ENCODE measurements at regions not wholly inside any gene's neighbourhood (a gene's known extent, or its start where the extent isn't known, plus 50 kb on each side); places are given as distances from the start of the nearest gene placed in this dataset.

DNA sequence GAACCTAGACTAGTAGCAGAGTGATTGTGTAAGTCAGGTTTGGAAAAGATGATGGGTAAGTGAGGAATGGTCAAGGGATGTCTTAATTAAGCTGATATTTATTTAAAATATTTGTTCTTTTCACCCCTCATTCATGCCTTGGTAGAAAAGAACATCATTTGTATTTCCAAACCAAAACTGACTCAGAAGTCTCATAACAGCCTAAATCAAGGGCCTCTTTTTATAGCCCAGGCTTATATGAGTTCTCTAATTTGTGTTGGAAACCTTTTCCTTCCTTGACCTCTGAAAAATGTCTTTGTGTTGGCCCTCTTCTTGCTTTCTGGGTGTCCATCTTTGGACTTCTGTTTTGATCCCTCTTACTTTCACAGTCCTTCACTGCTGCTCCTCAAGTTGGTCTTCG is 1428.2 kb downstream of the MRPL39 start:
- H4K8ac ChIP-seq (ENCODE audit: low read depth, low read length): no peak overlapping the region
- H2BK5ac ChIP-seq (ENCODE audit: low read length): no peak overlapping the region
- H3K79me2 ChIP-seq (ENCODE audit: control insufficient read depth, insufficient read depth, low read length): no peaks in the 10 kb centered on the region
- no peak overlapping the region for H3K27ac ChIP-seq (ENCODE audit: low read depth, low read length)
- H3K4me2 ChIP-seq (ENCODE audit: low read length): no peak overlapping the region
- H3K27me3 ChIP-seq (ENCODE audit: insufficient read depth, low read length, poor library complexity): no peaks in the 10 kb centered on the region
- no peak overlapping the region for H3K23ac ChIP-seq (ENCODE audit: low read length)
- H3K56ac ChIP-seq (ENCODE audit: low read length): no peak overlapping the region
- H3K79me1 ChIP-seq (ENCODE audit: low read length): no peaks in the 10 kb centered on the region
- no peaks in the 10 kb centered on the region for H3K36me3 ChIP-seq (ENCODE audit: control insufficient read depth, insufficient read depth, low read length)
- no peak overlapping the region for H2BK120ac ChIP-seq (ENCODE audit: low read depth, low read length)
- H4K5ac ChIP-seq (ENCODE audit: low read length): no peak overlapping the region
- WGBS (ENCODE audit: extremely low coverage, insufficient coverage, low lambda C conversion rate): no CpG with 5 or more reads among the region's 1 CpG
- H3K9ac ChIP-seq (ENCODE audit: low read length): no peak overlapping the region
- no peak overlapping the region for H2AK5ac ChIP-seq (ENCODE audit: low read length)
- no peak overlapping the region for H2BK15ac ChIP-seq (replicated peaks; ENCODE audit: low read depth)
- no peak overlapping the region for H3K4me3 ChIP-seq (ENCODE audit: low read length)
- no peaks in the 10 kb centered on the region for H3K4me1 ChIP-seq (ENCODE audit: control insufficient read depth, low read depth, low read length)
- H3K18ac ChIP-seq (ENCODE audit: low read length): no peak overlapping the region
- DNase-seq: no peak
- no peak overlapping the region for H3K4ac ChIP-seq (ENCODE audit: low read depth, low read length)

GRCh38 chr21:24175106-24175505 is 1432.2 kb downstream of the MRPL39 start:
- Histone ChIP-seq H2BK5ac (ENCODE audit: low read length) (no peak overlapping the region), H3K9ac (ENCODE audit: low read length) (no peak overlapping the region), H3K4me1 (ENCODE audit: control insufficient read depth, low read depth, low read length) (no peaks in the 10 kb centered on the region), H2BK15ac (replicated peaks; ENCODE audit: low read depth) (no peak overlapping the region), H3K23ac (ENCODE audit: low read length) (no peak overlapping the region), H3K56ac (ENCODE audit: low read length) (no peak overlapping the region), H3K27ac (ENCODE audit: low read depth, low read length) (no peak overlapping the region), H2AK5ac (ENCODE audit: low read length) (no peak overlapping the region), H3K79me2 (ENCODE audit: control insufficient read depth, insufficient read depth, low read length) (no peaks in the 10 kb centered on the region), H2BK120ac (ENCODE audit: low read depth, low read length) (no peak overlapping the region), H4K5ac (ENCODE audit: low read length) (no peak overlapping the region), H3K4me3 (ENCODE audit: low read length) (no peak overlapping the region), H3K4me2 (ENCODE audit: low read length) (no peak overlapping the region), H3K4ac (ENCODE audit: low read depth, low read length) (no peak overlapping the region), H4K8ac (ENCODE audit: low read depth, low read length) (no peak overlapping the region), H3K36me3 (ENCODE audit: control insufficient read depth, insufficient read depth, low read length) (no peaks in the 10 kb centered on the region), H3K79me1 (ENCODE audit: low read length) (no peaks in the 10 kb centered on the region), H3K27me3 (ENCODE audit: insufficient read depth, low read length, poor library complexity) (no peaks in the 10 kb centered on the region), H3K18ac (ENCODE audit: low read length) (no peak overlapping the region)
- DNase-seq: no peak
- no CpG with 5 or more reads among the region's 1 CpG for WGBS (ENCODE audit: extremely low coverage, insufficient coverage, low lambda C conversion rate)

DNA sequence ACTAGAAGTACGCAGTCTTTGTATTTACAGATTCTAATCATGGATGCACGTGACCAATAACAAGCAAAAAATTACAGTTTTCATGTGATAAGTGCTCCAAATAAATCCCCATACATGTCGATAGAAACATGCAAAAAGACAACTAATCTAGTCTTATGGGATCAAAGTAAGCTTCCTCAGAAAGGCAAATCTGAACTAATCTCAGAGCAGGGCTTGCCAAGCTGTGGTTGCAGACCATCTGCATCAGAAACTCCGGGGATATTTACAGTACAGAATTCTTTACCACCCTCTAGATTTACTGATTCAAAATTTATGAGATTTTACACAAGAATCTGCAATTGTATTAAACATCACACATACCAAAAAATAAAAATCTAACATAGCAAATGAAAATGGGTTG is 1435.5 kb downstream of the MRPL39 start:
- Histone ChIP-seq H3K4me1 (ENCODE audit: control insufficient read depth, low read depth, low read length) (no peaks in the 10 kb centered on the region), H2BK120ac (ENCODE audit: low read depth, low read length) (no peak overlapping the region)
- WGBS (ENCODE audit: extremely low coverage, insufficient coverage, low lambda C conversion rate): no CpG with 5 or more reads among the region's 4 CpGs

GRCh38 chr21:24163539-24163938 is 1443.7 kb downstream of the MRPL39 start:
- no peaks in the 10 kb centered on the region for H3K4me1 ChIP-seq (ENCODE audit: control insufficient read depth, low read depth, low read length)
- H2BK15ac ChIP-seq (replicated peaks; ENCODE audit: low read depth): no peak overlapping the region
- H2AK5ac ChIP-seq (ENCODE audit: low read length): no peak overlapping the region
- no peaks in the 10 kb centered on the region for H3K36me3 ChIP-seq (ENCODE audit: control insufficient read depth, insufficient read depth, low read length)
- no peak for DNase-seq
- no peak overlapping the region for H3K18ac ChIP-seq (ENCODE audit: low read length)
- H3K9ac ChIP-seq (ENCODE audit: low read length): no peak overlapping the region
- no peak overlapping the region for H4K8ac ChIP-seq (ENCODE audit: low read depth, low read length)
- H3K27ac ChIP-seq (ENCODE audit: low read depth, low read length): no peak overlapping the region
- H3K4me2 ChIP-seq (ENCODE audit: low read length): no peak overlapping the region
- H4K5ac ChIP-seq (ENCODE audit: low read length): no peak overlapping the region
- H3K79me2 ChIP-seq (ENCODE audit: control insufficient read depth, insufficient read depth, low read length): no peaks in the 10 kb centered on the region
- H3K4me3 ChIP-seq (ENCODE audit: low read length): no peak overlapping the region
- no CpG with 5 or more reads among the region's 8 CpGs for WGBS (ENCODE audit: extremely low coverage, insufficient coverage, low lambda C conversion rate)
- no peaks in the 10 kb centered on the region for H3K27me3 ChIP-seq (ENCODE audit: insufficient read depth, low read length, poor library complexity)
- H3K79me1 ChIP-seq (ENCODE audit: low read length): no peaks in the 10 kb centered on the region
- H3K56ac ChIP-seq (ENCODE audit: low read length): no peak overlapping the region
- no peak overlapping the region for H2BK120ac ChIP-seq (ENCODE audit: low read depth, low read length)
- H3K23ac ChIP-seq (ENCODE audit: low read length): no peak overlapping the region
- no peak overlapping the region for H2BK5ac ChIP-seq (ENCODE audit: low read length)
- H3K4ac ChIP-seq (ENCODE audit: low read depth, low read length): no peak overlapping the region

More for the DNA sequence above, 1435.5 kb downstream of the MRPL39 start:
- H3K18ac ChIP-seq (ENCODE audit: low read length): no peak overlapping the region
- no peak overlapping the region for H2AK5ac ChIP-seq (ENCODE audit: low read length)
- no peak overlapping the region for H3K4me3 ChIP-seq (ENCODE audit: low read length)
- H3K79me2 ChIP-seq (ENCODE audit: control insufficient read depth, insufficient read depth, low read length): no peaks in the 10 kb centered on the region
- DNase-seq: no peak
- H3K79me1 ChIP-seq (ENCODE audit: low read length): no peaks in the 10 kb centered on the region
- no peak overlapping the region for H3K23ac ChIP-seq (ENCODE audit: low read length)
- H4K5ac ChIP-seq (ENCODE audit: low read length): no peak overlapping the region
- no peak overlapping the region for H3K4ac ChIP-seq (ENCODE audit: low read depth, low read length)
- no peak overlapping the region for H2BK15ac ChIP-seq (replicated peaks; ENCODE audit: low read depth)
- no peaks in the 10 kb centered on the region for H3K27me3 ChIP-seq (ENCODE audit: insufficient read depth, low read length, poor library complexity)
- H3K9ac ChIP-seq (ENCODE audit: low read length): no peak overlapping the region
- H3K56ac ChIP-seq (ENCODE audit: low read length): no peak overlapping the region
- no peaks in the 10 kb centered on the region for H3K36me3 ChIP-seq (ENCODE audit: control insufficient read depth, insufficient read depth, low read length)
- no peak overlapping the region for H3K27ac ChIP-seq (ENCODE audit: low read depth, low read length)
- no peak overlapping the region for H4K8ac ChIP-seq (ENCODE audit: low read depth, low read length)
- no peak overlapping the region for H2BK5ac ChIP-seq (ENCODE audit: low read length)
- no peak overlapping the region for H3K4me2 ChIP-seq (ENCODE audit: low read length)

DNA sequence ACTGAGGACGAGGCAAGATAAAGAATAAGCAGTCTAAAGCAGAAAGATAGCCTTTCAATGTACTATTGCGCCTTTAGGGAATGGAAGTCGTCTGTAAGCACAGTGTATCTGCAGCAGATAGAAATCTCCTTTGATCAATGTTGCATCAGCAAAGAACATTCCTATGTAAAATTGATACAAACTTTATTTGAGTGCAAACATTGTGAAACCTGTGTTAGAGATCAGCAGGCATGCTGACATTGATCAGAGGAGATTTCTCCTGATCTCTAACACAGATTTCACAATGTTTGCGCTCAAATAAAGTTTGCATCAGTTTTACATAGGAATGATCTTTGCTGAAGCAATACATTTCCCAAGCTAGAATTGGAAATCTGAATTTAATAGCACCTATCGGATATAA is 1446.8 kb downstream of the MRPL39 start:
- Histone ChIP-seq H3K4ac (ENCODE audit: low read depth, low read length) (no peak overlapping the region), H3K4me1 (ENCODE audit: control insufficient read depth, low read depth, low read length) (no peaks in the 10 kb centered on the region), H3K9ac (ENCODE audit: low read length) (no peak overlapping the region), H2BK120ac (ENCODE audit: low read depth, low read length) (no peak overlapping the region), H4K5ac (ENCODE audit: low read length) (no peak overlapping the region), H3K56ac (ENCODE audit: low read length) (no peak overlapping the region), H2AK5ac (ENCODE audit: low read length) (no peak overlapping the region), H3K79me2 (ENCODE audit: control insufficient read depth, insufficient read depth, low read length) (no peaks in the 10 kb centered on the region), H3K4me2 (ENCODE audit: low read length) (no peak overlapping the region), H3K18ac (ENCODE audit: low read length) (no peak overlapping the region), H3K27ac (ENCODE audit: low read depth, low read length) (no peak overlapping the region), H3K4me3 (ENCODE audit: low read length) (no peak overlapping the region), H3K27me3 (ENCODE audit: insufficient read depth, low read length, poor library complexity) (no peaks in the 10 kb centered on the region), H2BK5ac (ENCODE audit: low read length) (no peak overlapping the region), H4K8ac (ENCODE audit: low read depth, low read length) (no peak overlapping the region), H3K79me1 (ENCODE audit: low read length) (no peaks in the 10 kb centered on the region), H3K23ac (ENCODE audit: low read length) (no peak overlapping the region), H2BK15ac (replicated peaks; ENCODE audit: low read depth) (no peak overlapping the region), H3K36me3 (ENCODE audit: control insufficient read depth, insufficient read depth, low read length) (no peaks in the 10 kb centered on the region)
- DNase-seq: peak; percentile 1
- WGBS (ENCODE audit: extremely low coverage, insufficient coverage, low lambda C conversion rate): no CpG with 5 or more reads among the region's 5 CpGs

GRCh38 chr21:24153137-24153536 is 1454.1 kb downstream of the MRPL39 start:
- Histone ChIP-seq H3K4me2 (ENCODE audit: low read length) (no peak overlapping the region), H4K8ac (ENCODE audit: low read depth, low read length) (no peak overlapping the region), H2AK5ac (ENCODE audit: low read length) (no peak overlapping the region), H2BK5ac (ENCODE audit: low read length) (no peak overlapping the region), H3K27ac (ENCODE audit: low read depth, low read length) (no peak overlapping the region), H3K18ac (ENCODE audit: low read length) (no peak overlapping the region), H3K23ac (ENCODE audit: low read length) (no peak overlapping the region), H3K9ac (ENCODE audit: low read length) (no peak overlapping the region), H3K27me3 (ENCODE audit: insufficient read depth, low read length, poor library complexity) (no peaks in the 10 kb centered on the region), H3K4ac (ENCODE audit: low read depth, low read length) (no peak overlapping the region), H3K36me3 (ENCODE audit: control insufficient read depth, insufficient read depth, low read length) (no peaks in the 10 kb centered on the region), H2BK120ac (ENCODE audit: low read depth, low read length) (no peak overlapping the region), H2BK15ac (replicated peaks; ENCODE audit: low read depth) (no peak overlapping the region), H3K56ac (ENCODE audit: low read length) (no peak overlapping the region), H3K4me3 (ENCODE audit: low read length) (no peak overlapping the region), H3K79me1 (ENCODE audit: low read length) (no peaks in the 10 kb centered on the region), H3K4me1 (ENCODE audit: control insufficient read depth, low read depth, low read length) (no peaks in the 10 kb centered on the region), H4K5ac (ENCODE audit: low read length) (no peak overlapping the region), H3K79me2 (ENCODE audit: control insufficient read depth, insufficient read depth, low read length) (no peaks in the 10 kb centered on the region)
- no peak for DNase-seq
- no CpG with 5 or more reads among the region's 2 CpGs for WGBS (ENCODE audit: extremely low coverage, insufficient coverage, low lambda C conversion rate)
